Astrocyte (in vitro differentiated cells and primary cell): ENCODE measurements at regions not wholly inside any gene's neighbourhood (a gene's known extent, or its start where the extent isn't known, plus 50 kb on each side); places are given as distances from the start of the nearest gene placed in this dataset.

ENCODE experiments used
- CTCF ChIP-seq: IDR thresholded peaks from 2 replicates; pipeline ENCODE4 v1.5.1; 2011; ENCODE audit warnings: low read depth, mild to moderate bottlenecking, inconsistent platforms, low read length, moderate library complexity; ENCODE audit not compliant: insufficient read depth
- EZH2 ChIP-seq: IDR thresholded peaks from 2 replicates; pipeline ENCODE4 v1.6.1; 2012; ENCODE audit warnings: mild to moderate bottlenecking, low read length, inconsistent platforms; ENCODE audit not compliant: insufficient read depth

DNA sequence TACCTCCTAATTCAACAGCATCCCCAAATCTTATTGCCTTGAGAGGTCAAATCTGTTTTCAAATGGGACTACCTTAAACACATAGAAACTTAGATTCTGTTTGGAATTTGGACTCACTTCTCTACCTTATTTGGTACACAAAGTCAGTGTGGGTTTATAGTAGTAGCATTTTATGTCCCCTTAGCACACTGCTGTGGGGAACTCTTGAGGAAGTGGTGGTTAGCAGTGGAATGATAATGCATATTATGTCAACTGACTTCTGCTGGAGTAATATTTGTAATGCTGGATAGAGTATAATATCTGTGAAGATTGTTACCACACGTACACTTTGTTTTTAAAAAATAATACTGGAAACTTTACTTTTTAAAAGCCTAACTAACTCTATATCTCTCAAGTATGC, 386.3 kb downstream of the NDFIP2 start:
- TF ChIP-seq CTCF (no peak), EZH2 (no peak)
